ENCODE measurements at regions not wholly inside any gene's neighbourhood (a gene's known extent, or its start where the extent isn't known, plus 50 kb on each side); places are given as distances from the start of the nearest gene placed in this dataset.

- Histone ChIP-seq H3K56ac (replicated peaks; ENCODE audit: insufficient read length, low read depth, low read length) (no peak overlapping the region), H3K23me2 (ENCODE audit: low read depth, low read length) (no peaks in the 10 kb centered on the region), H2BK12ac (ENCODE audit: low read depth, low read length) (no peak overlapping the region), H3K79me1 (ENCODE audit: low read depth, low read length) (no peaks in the 10 kb centered on the region), H3K27me3 (replicated peaks in 1 of 4; ENCODE audit: control insufficient read depth in 3 of 4, extremely low read depth in 1 of 4, insufficient read depth in 3 of 4, low read length in 3 of 4) (no peaks in the 10 kb centered on the region; a peak in 1 of 7 replicates), H3K4me3 (ENCODE audit: extremely low read depth in 1 of 4, insufficient read depth in 2 of 4, low read depth in 3 of 4, low read length in 4 of 4) (no peak overlapping the region), H3K36me3 (ENCODE audit: control insufficient read depth in 2 of 4, insufficient read depth in 4 of 4, low read length in 3 of 4) (no peaks in the 10 kb centered on the region), H3K4ac (replicated peaks; ENCODE audit: insufficient read length, low read depth, low read length) (no peak overlapping the region), H3K9me3 (ENCODE audit: insufficient read depth in 2 of 2, low read depth in 1 of 2, low read length in 1 of 2) (no peaks in the 10 kb centered on the region), H2AFZ (ENCODE audit: low read length) (no peak overlapping the region), H4K8ac (ENCODE audit: extremely low read depth, insufficient read depth, low read length) (no peak overlapping the region), H2BK15ac (ENCODE audit: low read length) (no peak overlapping the region), H3K23ac (ENCODE audit: insufficient read length) (no peak overlapping the region), H3K79me2 (ENCODE audit: control insufficient read depth in 1 of 2, insufficient read depth in 2 of 2, low read length in 2 of 2) (no peaks in the 10 kb centered on the region), H3K4me1 (replicated peaks in 1 of 4; ENCODE audit: control insufficient read depth in 3 of 4, insufficient read depth in 4 of 4, low read length in 3 of 4) (peaks cover 0 to 5% (median 0%) of the 10 kb centered on the region in 4 experiments; a peak in 1 of 7 replicates), H3K18ac (ENCODE audit: extremely low read depth, low read length) (no peak overlapping the region), H3K27ac (ENCODE audit: low read depth, low read length) (no peak overlapping the region), H4K20me1 (replicated peaks in 1 of 2; ENCODE audit: control insufficient read depth in 1 of 2, insufficient read depth in 2 of 2, low read length in 2 of 2) (no peaks in the 10 kb centered on the region), H2BK20ac (ENCODE audit: low read length) (no peak overlapping the region), H3K14ac (ENCODE audit: insufficient read length) (no peak overlapping the region), H3K4me2 (ENCODE audit: insufficient read depth in 1 of 2, low read depth in 2 of 2, low read length in 2 of 2) (no peak overlapping the region), H2AK5ac (ENCODE audit: low read depth, low read length) (no peak overlapping the region), H2BK5ac (ENCODE audit: low read depth, low read length) (no peak overlapping the region), H3K9ac (replicated peaks in 1 of 4; ENCODE audit: extremely low read depth in 1 of 4, low read depth in 3 of 4, low read length in 3 of 4) (no peak overlapping the region), H4K5ac (ENCODE audit: insufficient read length, low read depth, low read length) (no peak overlapping the region), H4K91ac (replicated peaks; ENCODE audit: insufficient read length, low read length) (no peak overlapping the region), H2BK120ac (replicated peaks; ENCODE audit: low read depth, low read length) (no peak overlapping the region)
- FAIRE-seq (no peak), DNase-seq (ENCODE audit: low read depth in 1 of 2, low spot score in 2 of 2) (no peak)
- ChIA-PET CTCF (ENCODE audit: partially characterized antibody) (interaction anchor here (0.5 to 5.2 kb wide), 14 partner anchors 10 to 1991 kb away, joined by 3 to 71 read pairs (median 4); no protein-coding TSS in a partner anchor), POLR2A (ENCODE audit: partially characterized antibody) (no interaction called here)
- WGBS, 2 experiments (ENCODE audit: extremely low coverage in 1 of 2, insufficient coverage in 1 of 2, insufficient read length in 1 of 2, insufficient replicate concordance in 2 of 2, low coverage in 1 of 2, low lambda C conversion rate in 2 of 2, missing lambda C conversion rate in 1 of 2): 88% methylated on average over 6 of the region's 7 CpGs; no CpG with 5 or more reads in 1 of the 2 experiments
- TF ChIP-seq ATF2 (IDR thresholded peaks at IDR 0.05; ENCODE audit: low read length) (no peak), KDM4A (IDR thresholded peaks at IDR 0.05; ENCODE audit: low read depth, low read length, severe bottlenecking) (no peak), TEAD4 (IDR thresholded peaks at IDR 0.05; ENCODE audit: low read depth, low read length) (no peak), CHD1 (IDR thresholded peaks at IDR 0.05; ENCODE audit: low read depth, low read length) (no peak), SP4 (IDR thresholded peaks at IDR 0.05; ENCODE audit: low read length) (no peak), TAF1 (IDR thresholded peaks at IDR 0.05; ENCODE audit: low read depth, low read length) (no peak), CREB1 (IDR thresholded peaks at IDR 0.05) (no peak), POLR2AphosphoS5 (IDR thresholded peaks at IDR 0.05; ENCODE audit: low read depth, low read length) (no peak), CBX8 (IDR thresholded peaks at IDR 0.05; ENCODE audit: borderline replicate concordance, low read depth, low read length) (no peak), NRF1 (IDR thresholded peaks at IDR 0.05; ENCODE audit: low read depth, low read length) (no peak), SP2 (IDR thresholded peaks at IDR 0.05; ENCODE audit: low read length) (no peak), ZNF274 (IDR thresholded peaks at IDR 0.05; ENCODE audit: borderline replicate concordance, extremely low read depth, low read length) (no peak), HDAC2 (IDR thresholded peaks at IDR 0.05; ENCODE audit: borderline replicate concordance in 1 of 2, low read depth in 2 of 2, low read length in 2 of 2) (no peak), TCF12 (IDR thresholded peaks at IDR 0.05; ENCODE audit: low read depth, low read length) (no peak), SIX5 (IDR thresholded peaks at IDR 0.05; ENCODE audit: low read depth, low read length) (no peak)
Observed at GRCh38 chr11:31955838-31956237, 135.0 kb upstream of the RCN1 start.

All from H1 (cell line).